Stimulated activated CD8-positive, alpha-beta memory T cell treated with anti-CD3 and anti-CD28 coated beads, Interleukin-12 subunit alpha, Interleukin-12 subunit beta, amount 100 ng/mL, for 1 hour (primary cell): ENCODE measurements at regions not wholly inside any gene's neighbourhood (a gene's known extent, or its start where the extent isn't known, plus 50 kb on each side); places are given as distances from the start of the nearest gene placed in this dataset.

Experiments used
- DNase-seq: peaks from one replicate; pipeline ENCODE4 v3.0.0-alpha.2; 2020; ENCODE audit warnings: low read depth

DNA sequence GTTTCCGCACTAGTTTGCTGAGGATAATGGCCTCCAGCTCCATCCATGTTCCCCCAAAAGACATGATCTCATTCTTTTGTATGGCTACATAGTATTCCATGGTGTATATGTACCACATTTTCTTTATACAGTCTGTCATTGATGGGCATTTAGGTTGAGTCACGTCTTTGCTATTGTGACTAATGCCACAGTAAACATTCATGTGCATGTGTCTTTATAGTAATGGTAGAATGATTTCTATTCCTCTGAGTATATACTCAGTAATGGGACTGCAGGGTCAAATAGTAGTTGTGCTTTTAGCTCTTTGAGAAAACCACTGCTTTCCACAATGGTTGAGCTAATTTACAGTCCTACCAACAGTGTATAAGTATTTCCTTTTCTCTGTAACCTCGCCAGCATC lies 78.3 kb upstream of the BCL9 start:
- no peak for DNase-seq

DNA sequence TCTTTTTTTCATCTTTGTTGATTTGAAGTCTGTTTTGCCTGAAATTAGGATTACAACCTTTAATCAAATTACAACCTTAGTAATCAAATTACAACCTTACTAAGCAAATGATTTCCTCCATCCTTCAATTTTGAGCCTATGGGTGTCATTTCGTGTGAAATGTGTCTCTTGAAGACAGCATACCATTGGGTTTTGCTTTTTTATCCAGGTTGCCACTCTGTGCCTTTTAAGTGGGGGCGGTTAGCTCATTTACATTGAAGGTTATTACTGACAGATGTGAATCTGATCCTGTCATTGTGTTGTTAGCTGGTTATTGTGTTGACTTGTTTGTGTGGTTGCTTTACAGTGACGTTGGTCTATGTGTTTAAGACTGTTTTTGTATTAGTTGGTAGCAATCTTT lies 74.8 kb upstream of the BCL9 start:
- DNase-seq, result no peak

DNA sequence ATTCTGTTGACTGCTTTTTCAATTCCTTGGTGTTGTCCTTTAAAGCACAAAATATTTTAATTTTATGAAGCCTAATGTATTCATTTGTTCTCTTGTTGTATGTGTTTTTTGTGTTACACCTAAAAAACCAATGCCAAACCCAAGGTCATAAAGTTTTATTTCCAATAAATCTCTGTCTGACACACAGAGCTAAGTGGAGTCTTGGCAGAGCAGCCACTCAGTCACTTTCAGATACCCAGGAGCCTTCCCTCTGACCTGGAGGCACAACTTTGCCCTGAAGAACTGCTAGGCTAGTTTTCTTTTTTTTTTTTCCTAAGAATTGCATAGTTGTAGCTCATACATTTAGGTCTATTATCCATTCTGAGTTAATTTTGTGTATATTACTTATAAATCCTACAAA lies 71.2 kb upstream of the BCL9 start:
- no peak for DNase-seq

DNA sequence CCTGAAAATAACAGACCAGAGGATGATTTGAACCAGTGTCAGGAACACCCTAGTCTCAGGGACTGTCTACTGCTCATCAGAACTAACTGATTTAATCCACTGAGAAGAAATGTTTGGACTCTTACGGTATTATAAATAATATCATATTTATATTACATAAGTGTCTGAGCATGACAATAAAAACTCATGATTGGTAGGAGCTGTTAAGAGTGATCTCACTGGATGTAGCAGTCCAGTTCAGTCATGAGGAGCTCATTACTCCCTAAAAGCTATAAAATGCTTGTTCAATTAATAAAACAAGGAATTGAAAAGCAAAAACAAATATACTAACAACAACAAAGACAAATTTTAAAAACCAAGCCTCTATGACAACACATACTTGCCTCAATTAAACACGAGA lies 68.8 kb upstream of the BCL9 start:
- DNase-seq, result no peak

DNA sequence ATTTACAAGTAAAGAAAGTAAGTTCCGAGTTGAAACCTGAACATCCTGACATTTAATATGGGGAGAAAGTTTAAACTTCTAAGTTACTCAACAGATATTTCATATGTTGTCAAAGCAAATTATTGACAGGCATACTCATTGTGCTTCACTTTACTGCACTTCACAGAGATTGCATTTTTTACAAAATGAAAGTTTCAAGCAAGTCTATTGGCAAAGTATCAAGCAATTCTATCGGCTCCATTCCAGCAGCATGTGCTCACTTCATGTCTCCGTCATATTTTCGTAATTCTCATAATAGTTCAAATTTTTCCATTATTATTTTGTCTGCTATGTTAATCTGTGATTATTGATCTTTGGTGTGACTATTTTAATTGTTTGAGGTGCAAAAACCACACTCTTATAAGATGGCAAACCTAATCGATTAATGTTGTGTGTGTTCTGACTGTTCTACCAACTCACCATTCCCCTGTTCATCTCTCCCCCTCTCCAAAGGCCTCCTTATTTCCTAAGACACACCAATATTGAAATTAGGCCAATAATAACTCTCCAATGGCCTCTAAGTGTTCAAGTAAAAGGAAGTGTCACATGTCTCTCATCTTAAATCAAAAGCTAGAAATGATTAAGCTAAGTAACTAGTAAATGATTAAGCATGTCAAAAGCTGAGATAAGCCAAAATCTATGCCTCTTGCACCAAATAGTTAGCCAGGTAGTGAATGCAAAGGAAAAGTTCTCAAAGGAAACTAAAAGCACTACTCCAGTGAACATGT lies 68.2 kb upstream of the BCL9 start:
- DNase-seq, result no peak

DNA sequence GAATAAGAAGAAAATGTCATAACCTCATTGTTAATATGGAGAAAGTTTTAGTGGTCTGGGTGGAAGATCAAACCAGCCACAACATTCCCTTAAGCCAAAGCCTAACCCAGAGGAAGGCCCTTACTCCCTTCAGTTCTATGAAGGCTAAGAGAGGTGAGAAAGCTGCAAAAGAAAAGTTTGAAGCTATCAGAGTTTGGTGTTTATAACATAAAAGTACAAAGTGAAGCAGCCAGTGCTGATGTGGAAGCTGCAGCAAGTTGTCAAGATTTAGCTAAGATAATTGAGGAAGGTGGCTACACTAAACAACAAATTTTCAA lies 67.6 kb upstream of the BCL9 start:
- DNase-seq, result no peak

DNA sequence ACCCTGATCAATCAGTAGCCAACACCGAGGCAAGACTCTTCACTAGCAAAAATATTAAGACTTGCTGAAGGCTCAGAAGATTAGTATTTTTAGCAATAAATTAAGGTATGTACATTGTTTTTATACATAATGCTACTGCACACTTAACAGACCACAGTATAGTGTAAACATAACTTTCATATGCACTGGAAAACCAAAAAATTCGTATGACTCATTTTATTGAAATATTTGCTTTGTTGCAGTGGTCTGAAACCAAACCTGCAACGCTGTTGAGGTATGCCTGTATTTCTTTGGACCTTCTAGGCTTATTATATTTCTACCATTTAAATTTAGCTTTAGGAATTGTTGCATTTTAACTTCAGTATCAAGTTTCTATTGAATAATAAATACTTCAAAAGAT lies 65.8 kb upstream of the BCL9 start:
- no peak for DNase-seq

DNA sequence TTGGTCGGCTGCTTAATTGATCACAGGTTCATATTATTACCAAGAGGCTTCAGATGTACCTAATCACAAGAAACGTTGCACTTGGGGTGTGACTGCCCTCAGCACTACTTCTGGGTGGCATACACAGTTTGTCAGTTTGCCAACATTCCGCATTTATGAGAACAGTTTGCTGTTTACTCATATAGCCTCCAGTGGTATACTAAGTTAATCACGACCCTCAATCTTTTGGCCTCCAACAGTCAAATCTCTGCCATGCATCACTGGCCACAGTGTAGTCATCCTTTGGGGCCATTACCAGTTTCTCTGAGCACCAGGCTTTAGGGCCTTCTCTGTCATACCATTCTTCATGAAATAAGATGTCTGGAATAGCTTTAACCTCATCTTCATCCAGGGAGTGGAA lies 62.8 kb upstream of the BCL9 start:
- no peak for DNase-seq

DNA sequence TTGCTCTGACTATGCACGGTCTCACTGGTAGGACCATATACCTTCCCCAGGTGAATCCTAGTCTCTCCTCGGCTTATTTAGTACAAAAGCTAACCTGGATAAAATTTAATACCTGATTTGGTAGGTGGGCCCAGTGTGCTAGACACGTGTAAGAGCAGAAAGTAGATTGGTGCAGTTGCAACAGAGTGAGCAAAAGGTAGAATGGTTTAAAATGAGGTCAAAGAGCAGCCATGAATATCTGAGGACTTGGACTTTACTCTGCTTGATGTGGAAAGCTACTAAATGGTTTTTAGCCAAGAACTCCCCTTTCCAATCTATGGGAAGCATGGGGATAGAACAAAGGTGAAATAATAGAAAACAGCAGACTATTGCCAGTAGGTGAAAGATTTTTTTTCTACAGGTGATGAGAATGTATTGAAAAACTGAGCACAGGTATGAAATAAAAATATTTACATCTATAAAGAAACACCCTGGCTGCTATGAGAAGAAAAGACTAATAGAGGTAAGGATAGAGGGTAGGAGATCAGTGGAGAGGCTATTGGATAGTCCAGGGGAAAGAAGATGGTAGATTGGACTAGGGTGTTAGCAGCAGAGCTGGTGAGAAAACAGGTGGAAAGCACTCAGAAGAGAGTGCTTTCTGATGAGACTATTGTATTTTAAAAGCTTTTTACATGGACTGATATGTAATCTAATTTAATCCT lies 61.3 kb upstream of the BCL9 start:
- DNase-seq, result no peak

DNA sequence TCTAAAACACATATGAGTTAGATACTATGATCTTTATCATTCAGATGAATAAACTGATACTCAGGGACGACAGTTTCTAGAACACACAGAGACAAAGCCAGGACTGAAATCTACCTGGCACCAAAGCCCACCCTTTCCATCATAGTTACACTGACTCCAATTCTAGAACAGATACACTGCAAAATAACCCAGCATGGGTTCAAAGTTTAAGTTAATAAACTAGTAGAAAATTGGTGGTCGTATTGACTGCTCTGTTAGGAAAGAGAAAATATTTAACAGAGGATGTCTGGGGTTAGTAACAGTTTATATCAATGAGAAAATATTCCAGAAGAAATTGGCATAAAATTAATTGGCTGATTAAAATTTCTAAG lies 60.8 kb upstream of the BCL9 start:
- no peak for DNase-seq

DNA sequence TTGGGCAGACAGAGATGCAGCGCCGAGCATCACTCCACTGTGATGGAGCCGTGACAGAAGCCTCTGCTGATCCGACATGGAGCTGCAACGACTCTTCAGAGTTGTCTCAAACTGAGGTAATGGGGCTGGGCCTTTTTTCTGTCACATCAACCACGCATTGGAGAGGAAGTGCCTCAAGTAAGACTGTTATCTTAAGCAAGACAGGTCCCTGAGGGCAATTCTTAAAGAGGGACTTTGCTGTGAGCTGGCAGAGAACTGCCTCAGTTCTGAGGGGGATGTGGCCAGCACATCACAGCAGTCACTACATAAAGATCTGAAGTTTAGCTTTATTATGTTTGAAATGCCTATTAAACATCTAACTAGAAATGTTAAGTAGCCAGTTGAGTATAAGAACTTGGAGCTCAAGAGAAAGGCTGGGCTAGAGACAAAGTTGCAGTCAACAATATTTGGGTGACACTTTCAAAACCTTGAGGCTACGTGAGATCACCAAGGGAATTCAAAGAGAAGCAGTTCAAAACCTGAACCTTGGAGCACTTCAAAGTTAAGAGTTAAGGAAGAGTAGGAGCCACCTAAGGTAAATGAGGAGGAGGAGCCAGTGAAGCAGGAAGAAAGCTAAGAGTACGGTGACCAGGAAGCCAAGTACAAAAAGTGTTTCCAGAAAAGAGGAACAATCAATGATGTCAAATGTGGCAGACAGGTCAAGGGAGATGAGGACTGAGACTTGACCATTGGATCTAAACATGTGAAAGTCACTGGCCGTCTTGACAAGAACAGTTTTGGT lies 54.2 kb upstream of the BCL9 start:
- no peak for DNase-seq

DNA sequence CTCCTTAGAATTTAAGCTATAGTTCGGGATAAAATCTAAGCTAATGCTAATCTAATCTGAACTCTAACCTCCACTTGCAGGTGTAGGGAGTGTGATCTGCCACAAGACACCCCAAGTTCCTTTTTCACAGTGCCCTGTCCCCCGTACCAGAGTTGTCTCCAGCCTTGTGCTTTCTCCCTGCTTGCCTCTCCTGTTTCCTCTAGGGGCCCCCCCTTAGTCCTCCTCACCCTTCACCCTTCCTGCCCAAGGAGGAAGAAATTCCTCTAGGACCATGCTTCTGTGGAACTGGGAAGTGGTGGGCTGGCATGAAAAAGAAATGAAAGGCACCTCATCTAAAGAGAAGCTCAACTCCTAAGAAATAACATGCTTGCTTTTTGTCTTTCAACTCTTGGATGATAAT lies 50.2 kb upstream of the BCL9 start:
- no peak for DNase-seq
